Neutrophil (primary cell): ENCODE measurements at regions not wholly inside any gene's neighbourhood (a gene's known extent, or its start where the extent isn't known, plus 50 kb on each side); places are given as distances from the start of the nearest gene placed in this dataset.

ENCODE experiments used
- H3K27ac ChIP-seq: fragments of 200-600 bp; sonication (generic); 2 replicates; pipeline ENCODE4 v1.5.1; 2016; ENCODE audit warnings: mild to moderate bottlenecking, moderate library complexity
- H3K27me3 ChIP-seq: fragments of 200-600 bp; sonication (generic); 2 replicates; pipeline ENCODE4 v1.6.0; 2016; ENCODE audit warnings: mild to moderate bottlenecking
- H3K36me3 ChIP-seq: fragments of 200-600 bp; sonication (generic); 2 replicates; pipeline ENCODE4 v1.5.1; 2017
- H3K4me1 ChIP-seq, 2 experiments: fragments of 200-600 bp in 1 of 2; sonication (generic) in 1 of 2; 1 replicate in 1 of 2; 2 replicates in 1 of 2; pipeline versions ENCODE4 v1.5.1 to v1.6.1; 2013 to 2016; ENCODE audit warnings: low read depth in 1 of 2, low read length in 1 of 2, mild to moderate bottlenecking in 1 of 2, moderate library complexity in 1 of 2; ENCODE audit not compliant: control insufficient read depth in 1 of 2, insufficient read depth in 1 of 2
- H3K4me3 ChIP-seq, 2 experiments: fragments of 200-600 bp in 1 of 2; sonication (generic) in 1 of 2; 1 replicate in 1 of 2; 2 replicates in 1 of 2; pipeline ENCODE4 v1.5.1; 2013 to 2016; ENCODE audit warnings: low read depth in 1 of 2, low read length in 1 of 2, mild to moderate bottlenecking in 1 of 2, moderate library complexity in 1 of 2
- H3K9me3 ChIP-seq: fragments of 200-600 bp; sonication (generic); 2 replicates; pipeline ENCODE4 v1.5.1; 2016
- TF ChIP-seq, protein P1 (sequence below): fragments of 200-600 bp; sonication (generic); IDR thresholded peaks from 2 replicates; pipeline ENCODE4 v1.5.1; 2016; ENCODE audit warnings: antibody characterized with exemption

DNA sequence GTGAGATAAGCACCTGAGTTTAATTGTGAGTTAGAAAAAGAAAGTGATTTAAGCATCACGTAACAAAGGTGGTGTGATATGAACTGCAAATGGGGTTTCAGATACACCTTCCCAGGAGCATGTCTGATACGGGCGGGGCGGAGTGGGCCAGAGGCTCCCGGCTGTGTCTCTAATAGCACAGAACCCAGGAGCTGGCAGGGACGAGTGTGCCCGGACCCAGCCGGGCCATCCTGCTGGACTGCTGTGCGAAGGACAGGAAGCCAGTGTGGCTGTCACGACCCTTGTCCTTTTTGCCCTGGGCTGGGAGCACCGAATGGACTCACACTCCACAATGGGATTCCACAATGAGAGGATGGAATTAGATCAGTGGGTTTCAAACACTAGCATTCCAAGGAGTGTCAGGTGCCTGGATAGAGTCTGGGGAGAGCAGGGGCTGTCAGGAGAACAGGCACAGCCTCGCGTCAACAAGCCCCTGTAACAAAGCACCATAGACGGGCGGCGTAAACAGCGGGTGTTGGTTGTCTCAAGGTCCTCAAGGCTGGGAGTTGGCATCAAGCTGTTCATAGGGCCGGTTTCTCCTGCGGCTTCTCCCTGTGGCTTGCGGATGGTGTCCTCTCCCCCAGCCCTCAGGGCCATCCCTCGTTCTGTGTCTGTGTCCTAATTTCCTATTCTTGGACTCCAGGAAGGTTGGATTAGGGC lies 242.6 kb upstream of the PITRM1 start:
- Histone ChIP-seq H3K36me3 (no peaks in the 10 kb centered on the region), H3K27ac (no peak overlapping the region), H3K4me3 (no peak overlapping the region), H3K9me3 (no peaks in the 10 kb centered on the region), H3K27me3 (peaks cover 7% of the 10 kb centered on the region), H3K4me1 (no peaks in the 10 kb centered on the region)
- TF ChIP-seq, protein P1, sequence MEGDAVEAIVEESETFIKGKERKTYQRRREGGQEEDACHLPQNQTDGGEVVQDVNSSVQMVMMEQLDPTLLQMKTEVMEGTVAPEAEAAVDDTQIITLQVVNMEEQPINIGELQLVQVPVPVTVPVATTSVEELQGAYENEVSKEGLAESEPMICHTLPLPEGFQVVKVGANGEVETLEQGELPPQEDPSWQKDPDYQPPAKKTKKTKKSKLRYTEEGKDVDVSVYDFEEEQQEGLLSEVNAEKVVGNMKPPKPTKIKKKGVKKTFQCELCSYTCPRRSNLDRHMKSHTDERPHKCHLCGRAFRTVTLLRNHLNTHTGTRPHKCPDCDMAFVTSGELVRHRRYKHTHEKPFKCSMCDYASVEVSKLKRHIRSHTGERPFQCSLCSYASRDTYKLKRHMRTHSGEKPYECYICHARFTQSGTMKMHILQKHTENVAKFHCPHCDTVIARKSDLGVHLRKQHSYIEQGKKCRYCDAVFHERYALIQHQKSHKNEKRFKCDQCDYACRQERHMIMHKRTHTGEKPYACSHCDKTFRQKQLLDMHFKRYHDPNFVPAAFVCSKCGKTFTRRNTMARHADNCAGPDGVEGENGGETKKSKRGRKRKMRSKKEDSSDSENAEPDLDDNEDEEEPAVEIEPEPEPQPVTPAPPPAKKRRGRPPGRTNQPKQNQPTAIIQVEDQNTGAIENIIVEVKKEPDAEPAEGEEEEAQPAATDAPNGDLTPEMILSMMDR = no peak

GRCh38 chr10:3414667-3415023 lies 242.1 kb upstream of the PITRM1 start:
- Histone ChIP-seq H3K27ac (no peak overlapping the region), H3K27me3 (peaks cover 7% of the 10 kb centered on the region), H3K36me3 (no peaks in the 10 kb centered on the region), H3K4me3 (no peak overlapping the region), H3K9me3 (no peaks in the 10 kb centered on the region), H3K4me1 (no peaks in the 10 kb centered on the region)
- TF ChIP-seq, protein P1 = no peak

DNA sequence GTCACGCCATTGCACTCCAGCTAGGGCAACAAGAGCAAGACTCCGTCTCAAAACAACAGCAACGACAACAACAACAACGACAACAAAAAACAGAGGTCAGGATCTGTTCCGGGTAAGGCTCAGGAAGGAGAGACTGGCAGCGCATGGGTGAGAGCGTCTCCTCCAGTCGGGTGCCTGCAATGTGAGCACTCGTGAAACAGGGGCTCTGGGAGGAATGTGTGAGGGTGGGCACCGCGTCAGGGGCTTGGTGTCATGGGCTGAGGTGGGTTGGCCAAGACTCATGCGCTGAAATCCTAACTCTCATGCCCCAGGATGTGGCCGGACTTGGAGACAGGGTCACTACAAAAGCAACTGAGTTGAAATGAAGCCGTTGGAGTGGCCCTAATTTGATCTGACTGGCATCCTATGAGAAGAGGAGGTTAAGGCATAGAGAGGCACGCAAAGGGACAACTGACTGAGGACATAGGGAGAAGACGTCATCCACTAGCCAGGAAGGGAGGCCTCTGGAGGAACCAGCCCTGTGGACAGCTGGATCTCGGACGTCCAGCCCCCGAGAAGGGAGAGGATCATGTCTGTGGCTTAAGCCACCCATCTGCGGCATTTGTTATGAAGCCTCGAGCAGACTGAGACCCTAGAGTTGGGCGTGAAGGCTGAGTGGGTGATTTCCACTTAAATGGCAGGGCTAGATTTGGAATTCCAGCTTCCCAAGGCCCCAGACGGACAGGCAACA lies 241.5 kb upstream of the PITRM1 start:
- no peak overlapping the region for H3K4me3 ChIP-seq
- H3K27me3 ChIP-seq = peaks cover 3% of the 10 kb centered on the region
- no peak overlapping the region for H3K27ac ChIP-seq
- H3K9me3 ChIP-seq = no peaks in the 10 kb centered on the region
- no peaks in the 10 kb centered on the region for H3K4me1 ChIP-seq
- no peaks in the 10 kb centered on the region for H3K36me3 ChIP-seq
- TF ChIP-seq, protein P1 = no peak

DNA sequence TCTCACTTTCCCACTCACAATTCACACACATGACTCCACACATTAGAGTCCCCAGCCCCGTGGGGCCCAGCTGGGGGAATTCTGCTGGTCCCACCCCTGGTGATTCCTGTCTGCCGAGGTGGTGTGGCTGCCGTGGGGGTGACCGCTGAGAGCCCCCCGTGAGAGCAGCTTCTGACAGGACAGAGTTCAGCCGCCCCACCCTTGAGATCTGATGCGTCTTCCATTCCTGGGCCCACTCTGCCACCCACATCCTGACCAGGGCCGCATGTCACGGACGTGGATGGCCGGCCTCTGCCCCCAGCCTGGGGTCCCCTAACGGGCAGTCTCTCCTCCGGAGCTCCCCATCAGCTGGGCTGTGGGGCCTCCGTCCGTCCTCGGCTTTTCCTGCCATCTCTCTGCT lies 240.1 kb upstream of the PITRM1 start:
- Histone ChIP-seq H3K4me3 (no peak overlapping the region), H3K36me3 (no peaks in the 10 kb centered on the region), H3K27me3 (no peaks in the 10 kb centered on the region), H3K27ac (no peak overlapping the region), H3K4me1 (no peaks in the 10 kb centered on the region), H3K9me3 (no peaks in the 10 kb centered on the region)
- TF ChIP-seq, protein P1 = no peak

DNA sequence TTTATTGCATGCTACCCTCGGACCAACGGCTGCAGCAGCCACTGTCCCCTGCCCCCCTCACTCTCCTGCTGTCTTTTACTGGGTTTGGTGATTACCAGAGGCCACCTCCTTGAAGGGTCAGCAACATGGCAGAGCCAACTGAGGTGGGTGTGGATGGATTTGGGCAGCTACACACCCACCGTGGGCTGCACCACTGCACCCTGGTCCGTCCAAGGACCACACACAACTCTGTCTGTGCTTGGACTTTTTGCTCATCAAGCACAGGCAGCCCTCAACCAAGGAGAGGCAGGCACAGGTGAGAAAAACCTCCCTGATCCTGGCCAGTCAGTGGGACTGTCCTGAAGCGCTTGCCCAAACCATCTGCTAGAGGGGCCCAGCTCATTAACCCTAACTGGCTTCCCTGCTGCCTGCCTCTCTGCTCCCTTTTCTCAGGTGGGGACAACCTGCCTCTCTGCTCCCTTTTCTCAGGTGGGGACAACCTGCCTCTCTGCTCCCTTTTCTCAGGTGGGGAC lies 239.5 kb upstream of the PITRM1 start:
- Histone ChIP-seq H3K36me3 (no peaks in the 10 kb centered on the region), H3K4me1 (no peaks in the 10 kb centered on the region), H3K4me3 (no peak overlapping the region), H3K27me3 (no peaks in the 10 kb centered on the region), H3K27ac (no peak overlapping the region), H3K9me3 (no peaks in the 10 kb centered on the region)
- TF ChIP-seq, protein P1 = no peak
